ENCODE measurements at regions not wholly inside any gene's neighbourhood (a gene's known extent, or its start where the extent isn't known, plus 50 kb on each side); places are given as distances from the start of the nearest gene placed in this dataset.
"Not testable (repeated sequence)": the region's sequence is repeated elsewhere in the genome, so short reads cannot be mapped to it uniquely, and the experiment has no call there.

DNA sequence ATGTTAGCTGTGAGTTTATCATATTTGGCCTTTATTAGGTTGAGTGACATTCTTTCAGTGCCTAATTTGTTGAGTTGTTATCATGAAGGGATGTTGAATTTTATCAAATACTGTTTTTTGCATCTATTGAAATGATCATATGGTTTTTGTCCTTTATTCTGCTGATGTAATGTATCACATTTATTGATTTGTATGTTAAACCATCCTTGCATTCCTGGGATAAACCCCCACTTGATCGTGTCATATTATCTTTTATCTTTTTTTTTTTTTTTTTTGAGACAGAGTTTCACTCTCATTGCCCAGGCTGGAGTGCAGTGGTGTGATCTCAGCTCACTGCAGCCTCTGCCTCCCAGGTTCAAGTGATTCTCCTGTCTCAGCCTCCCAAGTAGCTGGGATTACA lies 51.9 kb upstream of the MFGE8 start:
- not testable (repeated sequence) for DNase-seq (ENCODE audit: low spot score)

GRCh38 chr15:88970232-88970631 lies 57.1 kb upstream of the MFGE8 start:
- DNase-seq (ENCODE audit: low spot score) = no peak

DNA sequence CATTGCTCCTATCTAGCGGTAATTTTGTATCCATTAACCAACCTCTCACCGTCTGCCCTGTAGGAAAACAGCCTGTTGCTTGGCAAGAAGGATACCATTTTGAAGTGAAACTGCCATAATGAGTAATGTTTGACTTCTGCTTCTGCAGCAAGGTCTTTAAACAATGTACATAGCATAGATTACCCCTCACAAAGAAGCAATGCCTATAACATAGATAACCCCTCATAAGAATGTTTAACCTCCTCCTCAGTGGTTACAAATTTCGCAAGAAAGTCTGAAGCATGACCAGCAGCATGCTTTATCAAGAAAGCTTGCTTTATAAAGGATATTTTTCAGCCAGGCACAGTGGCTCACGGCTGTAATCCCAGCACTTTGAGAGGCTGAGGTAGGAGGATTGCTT lies 61.2 kb upstream of the MFGE8 start:
- no peak for DNase-seq (ENCODE audit: low spot score)

DNA sequence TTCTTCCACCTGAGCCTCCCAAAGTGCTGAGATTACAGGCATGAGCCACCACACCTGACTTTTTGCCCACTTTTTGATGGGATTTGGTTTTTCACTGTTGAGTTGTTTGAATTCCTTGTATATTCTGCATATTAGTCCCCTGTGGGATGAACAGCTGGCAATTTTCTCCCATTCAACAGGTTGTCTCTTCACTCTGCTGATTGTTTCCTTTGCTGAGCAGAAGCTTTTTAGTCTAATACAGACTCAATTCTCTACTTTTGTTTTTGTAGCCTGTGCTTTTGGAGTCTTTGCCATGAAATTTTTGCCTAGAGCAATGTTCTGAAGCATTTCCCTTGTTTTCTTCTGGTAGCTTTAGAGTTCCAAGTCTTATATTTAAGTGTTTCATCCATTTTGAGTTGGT lies 62.7 kb upstream of the MFGE8 start:
- DNase-seq (ENCODE audit: low spot score) = no peak

DNA sequence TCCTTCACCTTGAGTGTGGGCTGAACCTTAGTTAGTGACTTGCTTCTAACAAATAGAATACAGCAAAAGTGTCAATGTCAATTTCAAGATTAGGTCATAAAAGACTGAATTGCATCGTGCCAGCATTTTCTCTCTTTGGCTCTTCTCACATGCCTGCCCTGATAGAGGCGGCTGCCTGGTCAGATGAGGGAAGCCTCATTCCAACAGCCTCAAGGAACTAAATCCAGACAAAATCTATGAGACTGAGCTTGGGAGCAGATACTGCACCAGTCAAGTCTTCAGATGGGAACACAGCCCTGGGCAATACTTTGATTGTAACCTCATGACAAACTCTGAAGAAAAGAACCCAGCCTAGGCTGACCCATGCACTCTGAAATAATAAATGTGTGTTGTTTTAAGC lies 63.5 kb upstream of the MFGE8 start:
- no peak for DNase-seq (ENCODE audit: low spot score)

GRCh38 chr15:88979674-88980073 lies 66.5 kb upstream of the MFGE8 start:
- no peak for DNase-seq (ENCODE audit: low spot score)

GRCh38 chr15:88980498-88980897 lies 67.3 kb upstream of the MFGE8 start:
- no peak for DNase-seq (ENCODE audit: low spot score)

DNA sequence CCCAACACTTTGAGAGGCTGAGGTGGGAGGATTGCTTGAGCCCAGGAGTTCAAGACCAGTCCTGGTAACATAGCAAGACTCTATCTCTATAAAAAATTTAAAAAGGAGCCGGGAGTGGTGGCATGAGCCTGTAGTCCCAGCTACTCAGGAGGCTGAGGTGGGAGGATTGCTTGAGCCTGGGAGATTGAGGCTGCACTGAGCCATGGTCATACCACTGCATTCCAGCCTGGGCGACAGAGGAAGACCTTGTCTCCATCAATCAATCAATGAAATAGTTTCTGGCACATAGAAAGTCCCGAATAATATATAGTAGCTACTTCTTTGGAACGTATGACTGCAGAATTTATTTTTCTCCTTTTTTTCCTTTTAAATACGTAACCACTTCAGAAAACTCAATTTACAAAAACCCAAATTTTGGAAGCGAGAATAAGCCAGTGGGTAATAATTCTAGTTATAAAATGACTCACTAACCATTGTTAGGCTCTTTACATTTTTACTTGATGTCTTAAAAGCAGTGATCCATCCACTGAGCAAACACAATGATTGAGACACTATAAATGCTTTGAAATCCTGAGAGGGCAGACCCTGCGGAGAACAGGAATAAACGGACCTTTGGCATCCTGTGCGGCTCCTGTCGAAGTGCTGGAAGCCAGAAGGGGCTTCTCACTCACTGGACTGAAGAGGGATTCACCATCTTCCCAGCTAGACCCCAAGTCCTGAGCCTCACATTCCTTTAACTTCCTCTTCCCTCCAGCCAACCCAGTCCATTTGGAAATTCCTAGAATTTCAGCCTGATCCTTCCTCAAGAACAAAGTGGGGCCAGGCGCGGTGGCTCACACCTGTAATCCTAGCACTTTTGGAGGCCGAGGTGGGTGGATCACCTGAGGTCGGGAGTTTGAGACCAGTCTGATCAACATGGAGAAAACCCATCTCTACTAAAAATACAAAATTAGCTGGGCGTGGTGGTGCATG lies 68.4 kb upstream of the MFGE8 start:
- DNase-seq (ENCODE audit: low spot score) = no peak

- no peak for DNase-seq (ENCODE audit: low spot score)
Measured at GRCh38 chr15:88982304-88982945, 69.2 kb upstream of the MFGE8 start.

DNA sequence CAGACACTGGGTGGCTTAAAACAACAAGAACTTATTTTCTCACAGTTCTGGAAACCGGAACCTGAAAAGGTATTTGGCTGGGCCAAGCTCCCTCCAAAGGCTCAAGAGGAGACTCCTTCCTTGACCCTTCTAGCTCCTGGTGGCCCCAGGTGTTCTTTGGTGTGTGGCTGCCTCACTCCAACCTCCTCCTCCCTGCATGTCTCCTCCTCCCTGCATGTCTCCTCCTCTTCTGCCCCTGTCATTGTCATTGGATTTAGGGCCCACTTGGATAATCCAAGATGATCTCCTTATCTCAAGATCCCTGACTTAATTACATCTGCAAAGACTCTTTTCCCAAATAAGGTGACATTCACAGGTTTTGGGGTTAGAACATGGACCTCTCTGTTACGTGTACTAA lies 69.8 kb upstream of the MFGE8 start:
- no peak for DNase-seq (ENCODE audit: low spot score)

DNA sequence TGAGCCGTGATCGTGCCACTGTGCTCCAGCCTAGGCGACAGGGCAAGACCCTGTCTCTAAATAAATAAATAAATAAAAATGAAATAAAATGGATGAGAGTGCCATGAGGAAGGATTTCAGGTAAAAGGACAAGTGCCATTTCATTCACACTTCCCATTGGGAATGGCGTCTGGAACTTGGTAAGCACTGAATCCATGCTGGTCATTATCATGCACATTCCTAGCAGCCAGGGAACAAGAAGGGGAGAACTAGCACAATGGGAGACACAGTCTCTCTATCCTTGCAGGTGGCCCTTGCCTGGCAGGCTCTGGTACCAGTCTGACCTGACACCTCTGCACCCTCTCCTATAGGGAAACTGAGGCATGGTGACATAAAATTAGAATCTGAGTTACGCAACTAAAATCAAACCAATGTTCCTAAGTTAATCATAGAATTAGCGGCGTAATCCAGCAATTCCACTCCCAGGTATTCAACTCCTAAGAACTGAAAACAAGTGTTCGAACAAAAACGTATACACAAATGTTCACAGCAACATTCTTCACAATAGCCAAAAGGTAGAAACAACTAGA lies 70.8 kb upstream of the MFGE8 start:
- DNase-seq (ENCODE audit: low spot score) = no peak

DNA sequence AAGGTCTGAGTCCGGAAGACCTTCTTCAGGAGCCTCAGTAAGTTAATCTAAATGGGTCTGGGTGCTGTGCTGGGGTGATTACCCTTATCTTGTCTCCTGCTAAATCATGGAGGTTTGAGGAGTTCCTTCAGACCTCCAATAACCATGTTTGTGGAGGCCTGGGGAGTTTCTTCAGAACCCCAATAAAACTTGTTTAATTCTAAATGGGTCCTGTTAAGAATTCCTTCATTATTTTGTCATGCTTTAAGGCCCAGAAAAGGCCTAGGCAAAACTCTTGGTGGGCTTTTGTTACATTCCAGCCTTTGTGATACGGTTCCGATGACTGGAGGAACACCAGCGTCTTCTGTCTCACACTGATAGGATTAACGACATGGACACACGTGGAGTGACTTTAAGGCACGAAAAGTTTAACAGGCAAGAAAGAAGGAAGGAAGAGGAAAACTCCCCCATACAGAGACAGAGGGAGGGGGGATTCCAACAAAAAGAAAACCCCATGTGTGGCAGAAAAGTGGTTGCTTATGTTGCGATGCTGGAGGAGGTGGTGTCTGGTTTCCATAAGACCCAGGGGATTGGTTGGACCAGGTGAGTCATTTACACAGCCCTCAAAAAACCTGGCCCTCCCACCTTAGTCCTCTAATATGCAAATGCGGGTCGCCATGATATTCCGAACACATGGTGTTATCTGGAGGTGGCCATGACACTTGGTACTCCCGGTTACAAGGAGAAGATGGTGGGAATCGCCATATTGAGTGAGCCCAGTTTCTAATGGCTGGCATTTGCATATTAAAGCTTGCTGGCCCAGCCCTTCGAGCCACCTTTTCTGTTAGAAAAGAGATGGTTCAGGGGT lies 72.6 kb upstream of the MFGE8 start:
- DNase-seq (ENCODE audit: low spot score) = no peak

DNA sequence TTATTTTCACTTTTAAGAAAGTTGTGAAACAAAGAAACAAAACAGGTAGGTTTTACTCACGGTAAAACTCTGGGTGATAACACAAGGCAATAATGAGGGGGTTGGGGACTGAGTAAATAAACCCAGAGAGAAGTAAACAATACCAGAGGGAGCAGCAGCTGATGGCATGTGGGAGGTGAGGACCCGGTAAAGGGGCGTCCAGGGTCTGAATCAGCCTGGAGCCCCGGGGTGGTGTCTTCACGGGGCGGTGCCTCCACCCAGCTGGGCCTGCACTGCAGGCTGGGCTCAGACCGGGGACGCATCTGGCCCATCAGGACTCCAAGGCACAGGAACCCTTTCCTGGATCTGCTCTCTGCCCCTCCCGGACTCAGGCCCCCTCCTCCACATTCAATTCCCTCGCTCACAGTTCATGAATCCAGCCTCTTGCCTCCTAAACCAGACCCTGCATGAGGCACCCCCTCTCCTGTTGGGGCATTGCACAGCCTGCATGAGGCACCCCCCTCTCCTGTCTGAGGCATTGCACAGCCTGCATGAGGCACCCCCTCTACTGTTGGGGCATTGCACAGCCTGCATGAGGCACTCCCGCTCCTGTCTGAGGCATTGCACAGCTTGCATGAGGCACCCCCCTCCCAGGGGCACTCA lies 73.9 kb upstream of the MFGE8 start:
- no peak for DNase-seq (ENCODE audit: low spot score)

GRCh38 chr15:88987591-88987933 lies 74.4 kb upstream of the MFGE8 start:
- DNase-seq (ENCODE audit: low spot score) = no peak

- no peak for DNase-seq (ENCODE audit: low spot score)
Measured at GRCh38 chr15:88987934-88988671, 74.9 kb upstream of the MFGE8 start.

GRCh38 chr15:88989578-88989977 lies 76.4 kb upstream of the MFGE8 start:
- no peak for DNase-seq (ENCODE audit: low spot score)

GRCh38 chr15:88990185-88990679 lies 77.1 kb upstream of the MFGE8 start:
- DNase-seq (ENCODE audit: low spot score) = no peak

GRCh38 chr15:88992216-88992615 lies 79.0 kb upstream of the MFGE8 start:
- no peak for DNase-seq (ENCODE audit: low spot score)

GRCh38 chr15:88992912-88993376 lies 79.8 kb upstream of the MFGE8 start:
- no peak for DNase-seq (ENCODE audit: low spot score)

GRCh38 chr15:88993662-88994061 lies 80.5 kb upstream of the MFGE8 start:
- DNase-seq (ENCODE audit: low spot score) = no peak

- no peak for DNase-seq (ENCODE audit: low spot score)
Measured at GRCh38 chr15:88994286-88994685, 81.1 kb upstream of the MFGE8 start.
